Stomach smooth muscle (tissue), 2 donors: ENCODE measurements at regions not wholly inside any gene's neighbourhood (a gene's known extent, or its start where the extent isn't known, plus 50 kb on each side); places are given as distances from the start of the nearest gene placed in this dataset.

Source experiments
- H3K27ac ChIP-seq: one replicate; pipeline ENCODE4 v1.7.0; 2013; ENCODE audit warnings: mild to moderate bottlenecking, low read length, inconsistent platforms
- H3K27me3 ChIP-seq, 2 donors: one replicate each; pipeline ENCODE4 v1.7.0; 2013; ENCODE audit warnings: low read length in 2 of 2; ENCODE audit not compliant: insufficient read depth in 2 of 2, control insufficient read depth in 1 of 2
- H3K36me3 ChIP-seq, 2 donors: one replicate each; pipeline ENCODE4 v1.7.0; 2013; ENCODE audit warnings: low read length in 2 of 2; ENCODE audit not compliant: control insufficient read depth in 2 of 2, insufficient read depth in 2 of 2
- H3K4me1 ChIP-seq: one replicate; pipeline ENCODE4 v1.7.0; 2013; ENCODE audit warnings: low read length; ENCODE audit not compliant: control insufficient read depth, insufficient read depth
- H3K4me3 ChIP-seq, 2 donors: one replicate each; pipeline ENCODE4 v1.7.0; 2013; ENCODE audit warnings: low read length in 2 of 2
- H3K9ac ChIP-seq, 2 donors: one replicate each; pipeline ENCODE4 v1.7.0; 2013; ENCODE audit warnings: low read length in 2 of 2, mild to moderate bottlenecking in 1 of 2
- H3K9me3 ChIP-seq, 2 donors: one replicate each; pipeline ENCODE4 v1.7.0; 2013; ENCODE audit warnings: low read length in 2 of 2; ENCODE audit not compliant: control insufficient read depth in 2 of 2
- donor health status: healthy.
- donor health status: Pancreatic carcinoma.

DNA sequence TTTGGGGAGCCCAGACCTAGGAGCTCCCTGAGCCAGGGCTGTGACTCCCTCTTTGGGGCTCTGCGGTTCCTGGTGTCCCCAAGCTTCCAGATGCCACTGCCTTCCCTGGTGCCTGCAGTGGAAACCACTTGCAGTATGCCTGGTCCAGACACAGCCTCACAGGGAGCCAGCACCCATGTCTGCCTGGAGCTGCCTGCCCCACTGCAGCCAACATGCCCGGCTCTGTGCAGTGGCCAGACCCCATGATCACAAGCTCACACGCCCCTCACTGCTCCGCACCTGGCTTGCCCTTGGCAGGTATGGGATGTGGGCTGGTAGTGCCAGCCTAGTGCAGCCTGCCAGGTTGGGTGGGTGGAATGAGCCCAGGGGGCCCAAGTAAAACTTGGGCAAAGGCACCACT, 644.8 kb downstream of the HTR1B start:
- H3K27me3 ChIP-seq, result no peaks in the 10 kb centered on the region
- no peak overlapping the region for H3K27ac ChIP-seq
- no peak overlapping the region for H3K4me3 ChIP-seq
- H3K36me3 ChIP-seq, result no peaks in the 10 kb centered on the region
- no peaks in the 10 kb centered on the region for H3K4me1 ChIP-seq
- no peak overlapping the region for H3K9ac ChIP-seq
- H3K9me3 ChIP-seq, result peaks cover 0 to 6% of the 10 kb centered on the region in 2 donors

GRCh38 chr6:76817429-76817828, 645.9 kb downstream of the HTR1B start:
- H3K4me3 ChIP-seq, result no peak overlapping the region
- H3K9me3 ChIP-seq, result no peaks in the 10 kb centered on the region
- no peaks in the 10 kb centered on the region for H3K27me3 ChIP-seq
- no peaks in the 10 kb centered on the region for H3K4me1 ChIP-seq
- no peak overlapping the region for H3K27ac ChIP-seq
- no peak overlapping the region for H3K9ac ChIP-seq
- H3K36me3 ChIP-seq, result no peaks in the 10 kb centered on the region

DNA sequence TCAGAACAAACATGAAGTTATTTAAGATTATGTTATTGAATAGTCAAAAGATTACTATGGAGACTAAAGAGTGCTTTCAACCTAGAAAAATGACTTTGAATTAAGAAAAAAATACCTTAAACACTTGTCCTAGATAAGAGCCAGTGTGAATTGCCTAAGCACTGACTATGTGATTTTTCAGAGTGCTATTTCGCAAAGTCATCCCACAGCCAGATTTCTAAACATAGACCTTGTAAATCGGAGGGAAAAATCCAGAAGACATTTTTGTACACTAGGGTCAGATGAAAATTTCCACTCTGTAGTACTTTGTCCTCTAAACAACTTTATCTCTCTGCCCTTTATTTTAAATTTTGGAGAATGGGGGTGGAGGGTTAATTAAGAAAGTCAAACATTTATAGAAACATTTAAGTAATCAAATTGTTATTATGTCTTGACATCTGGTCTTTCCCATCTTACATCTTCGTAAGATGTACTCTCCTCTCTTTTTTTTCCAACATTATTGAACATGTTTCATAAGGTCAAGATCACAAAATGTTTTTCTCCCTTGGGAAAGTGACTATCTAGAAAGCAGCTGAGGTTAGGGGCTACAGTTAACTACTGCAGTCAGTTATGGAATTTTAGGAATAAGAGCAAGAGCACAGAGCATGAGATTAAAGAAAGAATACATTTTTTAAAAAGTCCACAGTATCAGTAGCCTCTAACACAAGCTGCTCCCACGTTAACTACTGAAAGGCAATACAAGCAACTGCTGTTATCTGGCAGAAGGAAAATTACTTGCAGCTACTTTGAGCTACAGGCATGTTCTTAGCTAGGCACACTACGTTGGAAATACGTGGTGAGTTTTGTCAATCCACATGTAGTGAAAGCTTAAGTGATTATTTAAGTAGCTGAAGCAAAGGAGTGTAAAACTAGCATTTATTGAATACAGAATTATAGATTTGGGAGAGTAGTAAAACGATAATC, 648.5 kb downstream of the HTR1B start:
- H3K4me1 ChIP-seq, result no peaks in the 10 kb centered on the region
- H3K27me3 ChIP-seq, result no peaks in the 10 kb centered on the region
- no peaks in the 10 kb centered on the region for H3K9me3 ChIP-seq
- no peak overlapping the region for H3K27ac ChIP-seq
- H3K4me3 ChIP-seq, result no peak overlapping the region
- no peaks in the 10 kb centered on the region for H3K36me3 ChIP-seq
- H3K9ac ChIP-seq, result no peak overlapping the region

- Histone ChIP-seq H3K9ac (no peak overlapping the region), H3K4me3 (no peak overlapping the region), H3K4me1 (no peaks in the 10 kb centered on the region), H3K27ac (no peak overlapping the region), H3K36me3 (no peaks in the 10 kb centered on the region), H3K9me3 (no peaks in the 10 kb centered on the region), H3K27me3 (no peaks in the 10 kb centered on the region)
Observed at GRCh38 chr6:76810286-76810685, 653.0 kb downstream of the HTR1B start.

- Histone ChIP-seq H3K4me3 (no peak overlapping the region), H3K36me3 (no peaks in the 10 kb centered on the region), H3K4me1 (no peaks in the 10 kb centered on the region), H3K9me3 (no peaks in the 10 kb centered on the region), H3K9ac (no peak overlapping the region), H3K27ac (no peak overlapping the region), H3K27me3 (no peaks in the 10 kb centered on the region)
Observed at GRCh38 chr6:76803038-76803580, 660.2 kb downstream of the HTR1B start.

DNA sequence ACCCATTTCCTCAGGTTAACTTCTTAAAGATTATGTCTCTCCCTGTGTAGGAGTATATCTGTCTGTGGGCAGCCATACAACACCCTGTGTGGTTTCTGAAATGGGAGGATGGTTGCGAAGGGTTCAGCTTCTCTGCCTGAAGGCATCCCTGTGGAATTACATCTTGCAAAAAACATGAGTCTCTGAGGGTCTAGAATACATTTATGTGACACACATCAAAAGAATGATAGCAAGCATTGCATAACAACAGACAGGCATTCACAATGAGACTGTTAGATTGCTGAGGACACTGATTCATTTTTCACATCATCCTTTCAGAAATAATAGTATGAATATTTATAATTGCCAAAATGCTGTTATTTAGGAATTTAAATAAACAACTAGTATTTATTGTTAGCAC, 670.9 kb downstream of the HTR1B start:
- no peak overlapping the region for H3K4me3 ChIP-seq
- H3K9me3 ChIP-seq, result no peaks in the 10 kb centered on the region
- no peak overlapping the region for H3K27ac ChIP-seq
- no peaks in the 10 kb centered on the region for H3K4me1 ChIP-seq
- no peaks in the 10 kb centered on the region for H3K27me3 ChIP-seq
- H3K36me3 ChIP-seq, result no peaks in the 10 kb centered on the region
- no peak overlapping the region for H3K9ac ChIP-seq

DNA sequence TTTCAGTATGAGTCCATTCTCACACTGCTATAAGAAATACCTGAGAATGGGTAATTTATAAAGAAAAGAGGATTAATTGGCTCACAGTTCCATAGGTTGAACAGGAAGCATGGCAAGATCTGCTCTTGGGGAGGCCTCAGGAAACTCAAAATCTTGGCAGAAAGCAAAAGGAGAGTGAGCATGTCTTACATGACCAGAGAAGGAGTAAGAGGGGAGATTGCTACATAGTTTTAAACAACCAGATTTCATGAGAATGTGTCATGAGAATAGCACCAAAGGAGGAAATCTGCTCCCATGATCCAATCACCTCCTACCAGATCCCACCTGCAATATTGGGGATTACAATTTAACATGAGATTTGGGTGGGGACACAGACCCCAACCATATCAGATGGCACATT, 672.4 kb downstream of the HTR1B start:
- Histone ChIP-seq H3K27ac (no peak overlapping the region), H3K9me3 (no peaks in the 10 kb centered on the region), H3K4me3 (no peak overlapping the region), H3K9ac (no peak overlapping the region), H3K27me3 (no peaks in the 10 kb centered on the region), H3K36me3 (no peaks in the 10 kb centered on the region), H3K4me1 (no peaks in the 10 kb centered on the region)

- Histone ChIP-seq H3K9me3 (no peaks in the 10 kb centered on the region), H3K27me3 (no peaks in the 10 kb centered on the region), H3K9ac (no peak overlapping the region), H3K4me3 (no peak overlapping the region), H3K27ac (no peak overlapping the region), H3K4me1 (no peaks in the 10 kb centered on the region), H3K36me3 (no peaks in the 10 kb centered on the region)
Observed at GRCh38 chr6:76790045-76790796, 673.1 kb downstream of the HTR1B start.

DNA sequence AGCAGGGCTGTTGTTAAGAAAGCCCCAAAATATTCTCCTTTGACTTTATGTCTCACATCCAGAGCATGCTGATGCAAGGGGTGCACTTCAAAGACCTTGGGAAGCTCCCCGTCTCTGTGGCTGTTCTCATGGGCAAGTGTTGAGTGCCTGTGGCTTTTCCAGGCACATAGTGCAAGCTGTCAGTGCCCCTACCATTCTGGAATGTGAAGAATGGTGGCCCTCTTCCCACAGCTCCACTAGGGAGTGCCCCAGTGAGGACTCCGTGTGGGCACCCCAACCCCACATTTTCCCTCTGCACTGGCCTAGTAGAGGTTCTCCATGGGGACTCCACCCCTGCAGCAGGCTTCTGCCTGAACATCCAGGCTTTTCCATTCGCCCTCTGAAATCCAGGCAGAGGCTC, 673.7 kb downstream of the HTR1B start:
- no peaks in the 10 kb centered on the region for H3K36me3 ChIP-seq
- H3K4me3 ChIP-seq, result no peak overlapping the region
- no peaks in the 10 kb centered on the region for H3K9me3 ChIP-seq
- H3K27me3 ChIP-seq, result no peaks in the 10 kb centered on the region
- no peak overlapping the region for H3K27ac ChIP-seq
- H3K4me1 ChIP-seq, result no peaks in the 10 kb centered on the region
- H3K9ac ChIP-seq, result no peak overlapping the region

- Histone ChIP-seq H3K36me3 (no peaks in the 10 kb centered on the region), H3K9ac (no peak overlapping the region), H3K4me1 (no peaks in the 10 kb centered on the region), H3K27ac (no peak overlapping the region), H3K9me3 (no peaks in the 10 kb centered on the region), H3K27me3 (no peaks in the 10 kb centered on the region), H3K4me3 (no peak overlapping the region)
Observed at GRCh38 chr6:76788155-76788554, 675.1 kb downstream of the HTR1B start.
